Tibial artery (tissue), 4 donors: ENCODE measurements at regions not wholly inside any gene's neighbourhood (a gene's known extent, or its start where the extent isn't known, plus 50 kb on each side); places are given as distances from the start of the nearest gene placed in this dataset.

Experiments used
- DNase-seq, 2 donors: peaks; one replicate each; pipeline ENCODE4 v3.0.0-alpha.2; 2019
- H3K27ac ChIP-seq, 2 donors: fragments of 200-600 bp; sonication (generic) in 1 of 2; 1 replicate in 1 of 2; 2 replicates in 1 of 2; pipeline ENCODE4 v1.5.1; 2018 to 2019; ENCODE audit warnings: mild to moderate bottlenecking in 1 of 2
- H3K27me3 ChIP-seq, 2 donors: fragments of 200-600 bp; sonication (generic) in 1 of 2; one replicate each; pipeline versions ENCODE4 v1.5.1 to v1.6.0; 2016 to 2019
- H3K36me3 ChIP-seq, 3 donors: fragments of 200-600 bp; sonication (generic) in 2 of 3; one replicate each; pipeline ENCODE4 v1.5.1; 2016 to 2019; ENCODE audit warnings: mild to moderate bottlenecking in 2 of 3
- H3K4me1 ChIP-seq, 4 donors: fragments of 200-600 bp; sonication (generic) in 2 of 4; 1 replicate in 3 of 4; 2 replicates in 1 of 4; pipeline ENCODE4 v1.5.1; 2016 to 2019
- H3K4me3 ChIP-seq, 2 donors: fragments of 200-600 bp; sonication (generic) in 1 of 2; 1 replicate in 1 of 2; 2 replicates in 1 of 2; pipeline ENCODE4 v1.5.1; 2018 to 2019; ENCODE audit warnings: mild to moderate bottlenecking in 2 of 2
- H3K9me3 ChIP-seq, 3 donors: fragments of 200-600 bp; sonication (generic) in 1 of 3; one replicate each; pipeline ENCODE4 v1.5.1; 2016 to 2019
- intact Hi-C: fragments of 100-400 bp; cut with DNase I; formaldehyde crosslinking; loops from one replicate; pipeline ENCODE4 v1.15.0; 2023; ENCODE audit warnings: low total_unique reads
- TF ChIP-seq, protein P1 (sequence below), 2 experiments: fragments of 200-600 bp in 1 of 2; fragments of 450-650 bp in 1 of 2; IDR thresholded peaks; one replicate each; pipeline ENCODE4 v1.5.1; 2017 to 2019; ENCODE audit warnings: antibody characterized with exemption in 2 of 2, mild to moderate bottlenecking in 1 of 2, moderate library complexity in 1 of 2

DNA sequence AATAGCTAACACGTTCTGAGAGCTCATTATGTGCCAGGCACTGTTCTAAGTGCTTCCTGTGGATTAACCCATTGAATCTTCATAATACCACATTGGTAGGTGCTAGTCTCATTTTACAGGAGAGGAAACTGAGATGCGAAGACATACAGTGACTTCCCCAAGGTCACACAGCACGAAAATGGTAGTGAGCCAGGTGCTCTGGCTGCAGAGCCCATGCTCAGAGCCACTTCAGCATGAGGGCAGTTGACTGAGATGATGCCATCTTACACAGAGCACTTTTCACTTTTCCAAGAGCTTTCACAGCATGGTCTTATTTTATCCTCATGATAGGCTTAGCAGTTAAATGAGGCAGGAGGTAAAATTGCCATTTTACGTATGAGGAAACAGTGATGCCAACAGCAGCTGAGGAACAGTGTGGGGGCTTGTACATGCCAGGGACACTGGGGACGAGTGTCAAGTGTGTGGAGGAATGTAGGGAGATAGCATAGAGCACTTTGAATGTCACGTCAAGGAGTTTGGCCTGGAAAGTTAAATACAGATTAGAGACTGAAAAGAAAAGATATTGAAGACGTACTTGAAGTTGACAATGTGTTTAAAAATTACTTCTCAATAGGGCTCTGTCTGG lies 180.0 kb downstream of the KIF4B start:
- Histone ChIP-seq H3K4me1 (no peaks in the 10 kb centered on the region), H3K4me3 (no peak overlapping the region), H3K36me3 (no peaks in the 10 kb centered on the region), H3K27me3 (no peaks in the 10 kb centered on the region), H3K27ac (no peak overlapping the region), H3K9me3 (no peaks in the 10 kb centered on the region)
- DNase-seq, result no peak
- intact Hi-C loops, result no loop called here
- TF ChIP-seq, protein P1, sequence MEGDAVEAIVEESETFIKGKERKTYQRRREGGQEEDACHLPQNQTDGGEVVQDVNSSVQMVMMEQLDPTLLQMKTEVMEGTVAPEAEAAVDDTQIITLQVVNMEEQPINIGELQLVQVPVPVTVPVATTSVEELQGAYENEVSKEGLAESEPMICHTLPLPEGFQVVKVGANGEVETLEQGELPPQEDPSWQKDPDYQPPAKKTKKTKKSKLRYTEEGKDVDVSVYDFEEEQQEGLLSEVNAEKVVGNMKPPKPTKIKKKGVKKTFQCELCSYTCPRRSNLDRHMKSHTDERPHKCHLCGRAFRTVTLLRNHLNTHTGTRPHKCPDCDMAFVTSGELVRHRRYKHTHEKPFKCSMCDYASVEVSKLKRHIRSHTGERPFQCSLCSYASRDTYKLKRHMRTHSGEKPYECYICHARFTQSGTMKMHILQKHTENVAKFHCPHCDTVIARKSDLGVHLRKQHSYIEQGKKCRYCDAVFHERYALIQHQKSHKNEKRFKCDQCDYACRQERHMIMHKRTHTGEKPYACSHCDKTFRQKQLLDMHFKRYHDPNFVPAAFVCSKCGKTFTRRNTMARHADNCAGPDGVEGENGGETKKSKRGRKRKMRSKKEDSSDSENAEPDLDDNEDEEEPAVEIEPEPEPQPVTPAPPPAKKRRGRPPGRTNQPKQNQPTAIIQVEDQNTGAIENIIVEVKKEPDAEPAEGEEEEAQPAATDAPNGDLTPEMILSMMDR (IDR thresholded peaks at IDR 0.05), result no peak

DNA sequence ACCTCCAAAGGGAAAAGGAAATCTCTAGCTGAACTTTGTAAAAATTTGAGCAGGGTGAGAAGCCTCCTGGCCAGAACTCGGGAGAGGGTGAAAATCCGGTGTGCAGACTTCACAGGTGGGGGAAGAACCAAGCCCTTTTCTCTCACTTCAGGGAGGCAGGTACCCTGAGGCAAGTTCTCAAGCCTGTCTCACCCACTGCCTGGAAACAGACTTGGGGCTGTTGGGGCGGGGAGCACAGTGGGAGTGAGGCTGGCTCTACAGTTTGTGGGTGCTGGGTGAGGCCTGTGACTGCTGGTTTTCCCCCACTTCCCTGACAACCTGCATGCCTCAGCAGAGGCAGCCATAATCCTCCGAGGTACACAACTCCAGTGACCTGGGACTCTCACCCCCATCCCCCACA lies 187.1 kb downstream of the KIF4B start:
- H3K4me1 ChIP-seq, result no peaks in the 10 kb centered on the region
- no peaks in the 10 kb centered on the region for H3K9me3 ChIP-seq
- intact Hi-C loops, result no loop called here
- H3K27ac ChIP-seq, result no peak overlapping the region
- TF ChIP-seq, protein P1 (IDR thresholded peaks at IDR 0.05), result no peak
- no peaks in the 10 kb centered on the region for H3K36me3 ChIP-seq
- no peak for DNase-seq
- H3K4me3 ChIP-seq, result no peak overlapping the region
- H3K27me3 ChIP-seq, result no peaks in the 10 kb centered on the region

DNA sequence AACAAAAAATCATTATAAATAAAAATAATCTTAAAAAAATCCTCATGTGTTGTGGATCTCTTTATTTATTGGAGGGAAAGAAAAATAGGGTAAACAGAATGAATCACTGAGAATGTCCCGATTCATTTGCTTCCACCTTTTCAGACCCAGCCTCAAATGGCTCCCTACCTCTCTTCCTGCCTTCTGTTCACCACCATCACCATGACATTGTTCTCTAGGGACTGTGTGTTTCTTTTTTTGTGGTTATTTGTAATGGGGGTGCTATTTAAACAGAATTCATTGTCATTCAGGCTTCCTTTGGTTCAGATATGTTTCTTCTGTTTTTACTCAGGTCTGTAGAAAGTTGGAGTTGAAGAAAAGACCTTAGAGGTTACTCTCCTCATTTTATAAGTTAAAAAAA lies 198.2 kb downstream of the KIF4B start:
- no peak for DNase-seq
- TF ChIP-seq, protein P1 (IDR thresholded peaks at IDR 0.05), result no peak
- no peak overlapping the region for H3K27ac ChIP-seq
- H3K27me3 ChIP-seq, result no peaks in the 10 kb centered on the region
- no peak overlapping the region for H3K4me3 ChIP-seq
- no peaks in the 10 kb centered on the region for H3K4me1 ChIP-seq
- intact Hi-C loops, result no loop called here
- H3K9me3 ChIP-seq, result no peaks in the 10 kb centered on the region
- H3K36me3 ChIP-seq, result no peaks in the 10 kb centered on the region

DNA sequence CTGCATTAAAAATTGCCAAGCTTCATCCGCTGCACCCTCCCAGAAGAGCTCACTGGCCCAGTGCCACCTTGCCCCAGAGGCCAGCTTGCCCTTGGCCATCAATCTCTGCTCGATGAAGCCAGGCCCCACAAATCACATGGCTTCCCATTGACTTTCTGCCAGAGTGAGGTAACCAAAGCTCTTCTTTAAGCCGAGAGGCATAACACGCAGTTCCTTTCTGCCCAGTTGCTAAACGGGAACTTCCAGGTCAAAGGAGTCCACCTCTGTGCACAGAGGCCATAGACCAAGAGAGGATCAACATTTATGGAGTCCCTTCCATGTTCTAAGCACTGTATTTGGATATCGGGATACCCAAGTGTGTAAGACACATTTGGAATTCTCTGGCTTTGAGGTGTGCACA lies 208.8 kb downstream of the KIF4B start:
- no peak overlapping the region for H3K4me3 ChIP-seq
- DNase-seq, result no peak
- no peaks in the 10 kb centered on the region for H3K9me3 ChIP-seq
- no peaks in the 10 kb centered on the region for H3K27me3 ChIP-seq
- H3K4me1 ChIP-seq, result no peaks in the 10 kb centered on the region
- H3K36me3 ChIP-seq, result no peaks in the 10 kb centered on the region
- intact Hi-C loops, result no loop called here
- H3K27ac ChIP-seq, result no peak overlapping the region
- TF ChIP-seq, protein P1 (IDR thresholded peaks at IDR 0.05), result no peak

DNA sequence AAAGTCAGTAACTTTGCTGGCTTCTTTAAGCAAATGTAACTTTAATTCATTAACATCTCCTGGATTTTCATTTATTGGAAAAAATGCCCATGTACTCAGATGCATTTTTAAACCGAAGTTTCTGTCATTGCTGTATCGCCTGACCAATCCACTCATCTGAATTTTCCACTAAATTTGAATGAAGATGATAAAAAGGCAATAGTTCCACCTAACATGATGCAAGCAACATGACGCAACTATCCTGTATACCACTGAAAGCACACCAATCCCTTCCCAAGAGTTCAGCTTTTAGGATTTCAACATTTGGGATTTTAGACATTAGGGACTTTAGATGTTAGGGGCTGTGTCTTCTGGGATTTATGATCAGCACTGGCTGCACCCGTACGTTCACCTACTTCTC lies 215.6 kb downstream of the KIF4B start:
- H3K36me3 ChIP-seq, result no peaks in the 10 kb centered on the region
- no peak for DNase-seq
- no peak overlapping the region for H3K27ac ChIP-seq
- no peaks in the 10 kb centered on the region for H3K4me1 ChIP-seq
- no peak overlapping the region for H3K4me3 ChIP-seq
- no peaks in the 10 kb centered on the region for H3K9me3 ChIP-seq
- TF ChIP-seq, protein P1 (IDR thresholded peaks at IDR 0.05), result no peak
- H3K27me3 ChIP-seq, result no peaks in the 10 kb centered on the region
- intact Hi-C loops, result no loop called here

DNA sequence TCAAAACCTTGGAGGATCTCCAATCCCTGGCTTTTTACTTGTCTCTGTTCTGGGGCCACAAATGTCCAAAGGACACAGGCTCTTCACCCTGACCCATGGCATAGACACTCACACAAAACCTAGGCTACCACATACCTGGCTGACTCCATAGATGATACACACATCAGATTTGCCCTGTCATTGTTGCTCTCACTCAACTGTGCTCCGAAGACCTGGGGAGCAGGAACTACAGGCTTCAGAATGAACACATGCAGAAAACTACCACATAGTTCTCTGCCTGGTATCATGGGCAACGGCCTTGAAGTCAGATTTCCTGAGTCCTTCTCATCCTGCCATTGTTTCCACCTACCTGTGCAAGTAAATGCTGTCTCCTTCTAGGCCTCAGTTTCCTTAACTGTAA lies 226.2 kb downstream of the KIF4B start:
- intact Hi-C loops, result no loop called here
- Histone ChIP-seq H3K27ac (no peak overlapping the region), H3K36me3 (no peaks in the 10 kb centered on the region), H3K9me3 (peaks cover 0 to 7% (median 4%) of the 10 kb centered on the region in 3 donors), H3K4me1 (no peaks in the 10 kb centered on the region), H3K4me3 (no peak overlapping the region), H3K27me3 (no peaks in the 10 kb centered on the region)
- TF ChIP-seq, protein P1 (IDR thresholded peaks at IDR 0.05), result no peak
- no peak for DNase-seq
